ENCODE measurements at regions not wholly inside any gene's neighbourhood (a gene's known extent, or its start where the extent isn't known, plus 50 kb on each side); places are given as distances from the start of the nearest gene placed in this dataset.

GRCh38 chr6:121759370-121759769 lies 323.9 kb downstream of the GJA1 start:
- Histone ChIP-seq H3K27ac (ENCODE audit: low read depth in 1 of 2, low read length in 2 of 2) (no peak overlapping the region), H3K36me3 (ENCODE audit: control insufficient read depth in 4 of 4, insufficient read depth in 3 of 4, low read depth in 1 of 4, low read length in 3 of 4) (no peaks in the 10 kb centered on the region), H3K27me3 (ENCODE audit: control insufficient read depth in 4 of 4, insufficient read depth in 4 of 4, low read length in 3 of 4) (no peaks in the 10 kb centered on the region), H3K4me1 (ENCODE audit: control insufficient read depth in 4 of 4, insufficient read depth in 4 of 4, low read length in 3 of 4) (no peaks in the 10 kb centered on the region), H3K4me3 (ENCODE audit: low read depth in 1 of 3, low read length in 3 of 3) (no peak overlapping the region), H3K9me3 (ENCODE audit: control insufficient read depth in 4 of 4, low read length in 3 of 4) (no peaks in the 10 kb centered on the region), H3K9ac (ENCODE audit: low read depth in 1 of 2, low read length in 2 of 2) (no peak overlapping the region)
- TF ChIP-seq, protein P1, sequence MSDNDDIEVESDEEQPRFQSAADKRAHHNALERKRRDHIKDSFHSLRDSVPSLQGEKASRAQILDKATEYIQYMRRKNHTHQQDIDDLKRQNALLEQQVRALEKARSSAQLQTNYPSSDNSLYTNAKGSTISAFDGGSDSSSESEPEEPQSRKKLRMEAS (IDR thresholded peaks at IDR 0.05) = no peak
- no peak for TF ChIP-seq ATF3 (IDR thresholded peaks at IDR 0.05)
- TF ChIP-seq TAF1 (conservative IDR thresholded peaks at IDR 0.05) = no peak
- no peak for TF ChIP-seq EGR1 (IDR thresholded peaks at IDR 0.05; ENCODE audit: low read depth in 2 of 2)
- TF ChIP-seq YY1 (IDR thresholded peaks at IDR 0.05) = no peak
- TF ChIP-seq RXRA (IDR thresholded peaks at IDR 0.05) = no peak
- TF ChIP-seq NR2F2 (IDR thresholded peaks at IDR 0.05) = no peak
- TF ChIP-seq HNF4A (conservative IDR thresholded peaks at IDR 0.05) = no peak
- TF ChIP-seq RAD21 (IDR thresholded peaks at IDR 0.05) = no peak
- TF ChIP-seq GABPA (IDR thresholded peaks at IDR 0.05 in 1 of 2, conservative IDR thresholded peaks at IDR 0.05 in 1 of 2) = no peak
- no peak for TF ChIP-seq ZBTB33 (IDR thresholded peaks at IDR 0.05)
- TF ChIP-seq REST (IDR thresholded peaks at IDR 0.05) = no peak
- no peak for TF ChIP-seq HNF4G (IDR thresholded peaks at IDR 0.05)
- no peak for TF ChIP-seq FOXA2 (IDR thresholded peaks at IDR 0.05)
- TF ChIP-seq FOXA1 (IDR thresholded peaks at IDR 0.05) = no peak
- WGBS = 71% methylated on average over 1 of the region's 1 CpG
- no peak for DNase-seq (ENCODE audit: low spot score)

GRCh38 chr6:121760191-121760590 lies 324.7 kb downstream of the GJA1 start:
- TF ChIP-seq SP1 (IDR thresholded peaks at IDR 0.05) (no peak), REST (IDR thresholded peaks at IDR 0.05) (no peak), YY1 (IDR thresholded peaks at IDR 0.05) (no peak), RAD21 (IDR thresholded peaks at IDR 0.05) (no peak), ATF3 (IDR thresholded peaks at IDR 0.05) (no peak), JUND (IDR thresholded peaks at IDR 0.05) (no peak), FOXA2 (IDR thresholded peaks at IDR 0.05) (no peak), NR2F2 (IDR thresholded peaks at IDR 0.05) (no peak), RXRA (IDR thresholded peaks at IDR 0.05) (no peak), TAF1 (conservative IDR thresholded peaks at IDR 0.05) (no peak), HNF4A (conservative IDR thresholded peaks at IDR 0.05) (no peak), EGR1 (IDR thresholded peaks at IDR 0.05; ENCODE audit: low read depth in 2 of 2) (no peak)
- TF ChIP-seq, protein P1 (IDR thresholded peaks at IDR 0.05) = no peak
- no peak overlapping the region for H3K9ac ChIP-seq (ENCODE audit: low read depth in 1 of 2, low read length in 2 of 2)
- WGBS = 78% methylated on average over 11 of the region's 11 CpGs
- no peaks in the 10 kb centered on the region for H3K27me3 ChIP-seq (ENCODE audit: control insufficient read depth in 4 of 4, insufficient read depth in 4 of 4, low read length in 3 of 4)
- H3K36me3 ChIP-seq (ENCODE audit: control insufficient read depth in 4 of 4, insufficient read depth in 3 of 4, low read depth in 1 of 4, low read length in 3 of 4) = no peaks in the 10 kb centered on the region
- no peaks in the 10 kb centered on the region for H3K9me3 ChIP-seq (ENCODE audit: control insufficient read depth in 4 of 4, low read length in 3 of 4)
- H3K4me3 ChIP-seq (ENCODE audit: low read depth in 1 of 3, low read length in 3 of 3) = no peak overlapping the region
- no peaks in the 10 kb centered on the region for H3K4me1 ChIP-seq (ENCODE audit: control insufficient read depth in 4 of 4, insufficient read depth in 4 of 4, low read length in 3 of 4)
- no peak overlapping the region for H3K27ac ChIP-seq (ENCODE audit: low read depth in 1 of 2, low read length in 2 of 2)
- no peak for DNase-seq (ENCODE audit: low spot score)

Measured in liver (tissue), 7 donors.